NCI-H1105 treated with DMSO at 0.1 percent for 48 hours (cell line): ENCODE measurements at regions not wholly inside any gene's neighbourhood (a gene's known extent, or its start where the extent isn't known, plus 50 kb on each side); places are given as distances from the start of the nearest gene placed in this dataset.

ENCODE experiments used
- DNase-seq: peaks from one replicate; lab custom pipeline; 2025; lab: John Stamatoyannopoulos, UW

DNA sequence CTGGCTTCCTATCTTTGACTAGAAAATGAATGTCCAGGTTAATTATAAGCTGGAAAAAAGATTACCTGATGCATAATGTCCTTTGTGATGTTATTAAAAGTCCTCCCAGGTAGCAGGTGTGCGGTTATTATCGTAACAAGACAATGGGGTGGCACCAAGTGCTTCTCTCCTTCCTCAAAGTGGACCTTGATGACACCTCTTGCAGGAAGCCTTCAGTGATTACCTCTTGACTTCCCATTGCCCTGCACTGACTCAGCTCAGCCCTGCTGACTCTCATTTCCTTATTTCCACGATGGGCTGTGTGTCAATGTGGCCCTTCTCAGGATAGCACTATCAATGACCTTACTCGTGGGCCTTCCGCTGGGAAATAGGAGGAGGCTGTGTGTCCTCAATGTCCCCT, 477.4 kb upstream of the CCL2 start:
- no peak for DNase-seq

DNA sequence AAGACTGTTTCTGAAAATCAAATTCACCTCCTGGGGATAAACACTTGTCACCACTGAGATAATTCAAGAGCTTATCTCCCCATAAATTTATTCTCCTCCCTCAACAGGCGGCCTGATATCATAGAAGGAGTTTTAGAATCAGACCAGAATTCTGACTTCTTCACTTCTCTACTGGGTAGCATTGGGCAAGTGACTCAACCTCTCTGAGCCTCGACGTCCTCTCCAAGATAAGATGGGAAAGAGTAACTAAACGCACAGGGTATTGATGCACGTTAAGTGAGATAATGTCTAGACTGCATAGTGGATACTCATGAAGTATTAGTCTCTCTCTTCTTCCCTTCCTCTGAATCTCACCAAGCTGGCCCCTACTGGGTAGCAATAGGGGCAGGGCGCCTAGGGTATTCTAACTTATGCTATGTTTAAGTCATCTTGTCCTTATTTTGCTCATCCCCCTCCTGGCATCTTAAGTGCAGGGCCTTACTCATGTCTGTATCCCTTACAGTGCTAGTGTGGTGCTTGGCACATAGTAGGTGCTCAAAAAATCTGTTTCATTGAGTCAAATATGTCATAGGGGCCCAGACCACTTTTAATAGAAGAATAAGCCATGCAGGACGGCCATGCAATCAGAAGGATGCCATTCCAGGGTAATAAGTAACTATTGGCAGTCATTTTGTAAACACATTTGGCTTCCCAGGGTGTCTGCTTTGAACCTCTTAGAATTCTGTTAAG, 476.4 kb upstream of the CCL2 start:
- DNase-seq: no peak

DNA sequence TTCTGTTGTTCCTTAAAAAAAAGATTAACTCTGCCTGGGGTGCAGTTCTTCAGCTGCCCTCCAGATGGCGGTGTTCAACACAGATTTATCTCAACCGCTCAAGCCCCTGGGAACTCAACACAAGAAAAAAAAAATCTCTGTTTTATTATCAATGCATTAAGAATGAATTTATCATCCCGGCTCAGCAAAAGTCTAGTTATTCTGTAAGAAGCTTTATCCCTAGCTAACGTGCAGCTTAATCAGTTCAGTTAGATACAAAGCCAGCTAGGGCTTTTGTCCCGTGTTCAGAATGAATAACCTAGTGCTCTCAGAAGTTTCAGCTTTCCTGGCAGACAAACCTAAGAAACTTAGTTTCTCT, 475.9 kb upstream of the CCL2 start:
- DNase-seq: peak; percentile 63

DNA sequence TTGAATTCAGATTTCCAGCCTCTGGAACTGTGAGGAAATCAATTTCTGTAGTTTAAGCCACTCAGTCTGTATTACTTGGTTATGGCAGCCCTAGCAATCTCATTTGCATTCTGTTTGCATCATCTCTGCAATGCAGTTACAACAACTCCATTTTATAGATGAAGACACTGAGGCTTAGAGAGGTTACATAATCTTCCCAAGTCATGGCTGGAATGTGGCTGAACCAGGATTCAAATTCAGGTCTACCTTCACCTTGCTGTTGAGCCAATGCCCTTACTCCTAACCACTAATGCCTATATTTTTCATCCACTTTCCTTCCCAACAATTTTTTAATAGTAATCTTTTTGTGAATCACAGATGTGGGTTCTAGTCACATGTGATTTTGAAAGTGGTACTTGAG, 469.8 kb upstream of the CCL2 start:
- no peak for DNase-seq

DNA sequence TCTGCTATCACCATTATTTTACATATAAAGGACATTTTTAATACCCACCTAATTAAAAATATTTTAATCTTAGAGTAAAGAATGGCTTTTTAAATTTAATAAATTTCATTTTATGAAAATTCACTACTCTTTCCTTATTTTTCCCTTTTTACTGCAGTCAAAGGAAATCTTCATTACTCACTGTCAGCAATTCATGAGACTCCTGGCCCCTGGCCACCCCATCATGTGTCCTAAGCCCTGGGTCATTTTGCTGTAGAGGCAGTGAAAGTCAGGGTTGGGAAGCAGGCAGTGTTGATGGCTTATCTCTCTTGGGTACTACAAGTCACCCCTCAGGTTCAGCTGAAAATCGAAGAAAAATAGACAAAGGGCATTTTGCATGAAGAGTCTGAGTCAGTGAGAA, 468.6 kb upstream of the CCL2 start:
- DNase-seq: no peak

DNA sequence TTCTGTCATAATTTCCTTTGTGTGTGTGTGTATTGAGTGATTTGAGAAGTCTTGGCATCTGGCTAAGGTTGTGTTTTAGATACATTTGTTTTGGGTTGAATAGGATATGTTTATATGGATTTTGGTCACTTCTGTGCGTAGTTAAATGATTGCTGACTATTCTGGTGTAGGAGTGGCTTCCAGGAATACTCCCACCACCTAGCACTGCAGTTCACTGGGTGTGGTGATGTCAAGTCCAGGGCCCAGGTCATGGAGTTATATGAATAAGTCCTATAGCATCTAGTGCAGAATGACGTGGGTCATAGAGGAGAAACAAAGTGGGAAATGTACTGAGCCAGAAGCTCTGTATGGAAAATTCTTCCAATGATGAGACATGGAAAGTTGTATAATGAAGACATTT, 465.4 kb upstream of the CCL2 start:
- DNase-seq: no peak

DNA sequence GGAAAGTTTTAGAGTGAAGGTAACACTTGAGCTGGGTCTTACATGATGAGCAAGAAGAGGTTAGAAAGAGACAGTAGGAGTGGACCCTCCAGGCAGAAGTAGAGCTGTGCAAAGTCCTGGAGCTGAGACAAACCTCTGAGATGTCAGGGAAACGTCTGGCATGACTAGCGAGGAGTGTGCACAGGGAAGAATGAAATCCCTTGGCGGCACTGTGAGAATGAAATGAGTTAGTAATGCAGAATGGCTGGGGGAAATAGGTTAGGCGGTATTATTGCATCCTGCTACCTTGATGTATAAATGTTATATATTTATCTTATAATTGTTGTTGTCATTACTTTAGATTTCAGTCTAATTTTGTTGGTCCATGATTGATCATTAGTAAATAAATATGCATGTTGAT, 457.9 kb upstream of the CCL2 start:
- no peak for DNase-seq

DNA sequence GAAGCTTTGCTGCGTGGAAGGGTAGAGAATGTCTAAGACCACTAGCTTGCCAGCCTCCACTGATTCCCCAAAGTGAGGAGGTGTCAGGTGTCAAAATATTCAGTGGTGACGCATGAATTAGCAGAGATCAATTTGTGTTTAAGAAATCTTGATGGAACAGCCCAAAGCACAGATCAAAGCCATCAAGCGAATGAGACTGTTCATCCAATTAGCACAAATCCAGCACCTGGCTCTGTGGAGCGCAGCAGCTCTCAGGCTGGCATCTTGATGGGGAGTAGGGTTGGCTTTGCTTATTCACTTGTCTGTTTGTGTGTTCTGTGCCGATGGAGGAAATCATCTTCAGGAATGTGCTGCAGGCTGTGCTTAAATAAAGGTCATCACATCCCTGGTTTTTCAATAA, 456.8 kb upstream of the CCL2 start:
- peak; percentile 6 for DNase-seq

DNA sequence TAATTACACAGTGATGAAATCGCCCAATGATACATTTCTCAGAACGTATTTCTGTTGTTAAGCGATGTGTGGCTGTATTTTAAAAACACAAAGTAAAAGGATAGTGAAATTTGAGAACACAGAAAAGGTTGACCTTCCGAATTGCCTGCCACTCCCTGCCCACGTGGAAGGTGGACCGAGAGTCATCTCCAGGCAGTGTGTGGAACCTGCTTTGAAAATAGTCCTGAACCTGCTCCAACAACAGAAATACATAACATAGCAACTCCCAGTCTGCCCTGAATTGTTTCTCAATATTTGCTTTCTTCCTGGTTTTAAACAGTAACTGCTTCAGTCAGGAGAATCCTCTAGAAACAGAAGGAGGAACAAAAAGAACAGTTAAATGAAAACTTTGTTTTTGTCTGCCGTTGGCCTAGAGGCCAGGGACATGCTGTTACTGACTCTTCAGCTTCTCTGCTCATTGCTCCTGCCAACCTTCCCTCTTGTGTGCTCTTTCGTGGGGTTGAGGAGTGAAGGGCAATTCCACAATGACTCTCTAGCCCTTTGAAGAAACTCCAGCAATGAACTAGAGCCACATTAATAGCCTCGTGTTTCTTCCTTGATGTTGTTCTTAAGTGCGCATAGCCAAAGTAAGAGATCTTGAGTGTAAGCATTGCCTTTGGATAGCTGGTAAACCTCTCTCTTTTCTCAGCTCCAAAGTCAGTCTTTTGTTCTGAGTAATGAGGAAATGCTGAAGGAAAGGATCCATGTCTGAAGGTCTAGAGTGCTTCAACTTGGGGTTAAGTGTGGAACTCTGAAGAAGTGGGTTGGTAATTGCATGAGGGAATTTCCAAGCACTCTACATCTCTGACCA, 452.5 kb upstream of the CCL2 start:
- DNase-seq: no peak

DNA sequence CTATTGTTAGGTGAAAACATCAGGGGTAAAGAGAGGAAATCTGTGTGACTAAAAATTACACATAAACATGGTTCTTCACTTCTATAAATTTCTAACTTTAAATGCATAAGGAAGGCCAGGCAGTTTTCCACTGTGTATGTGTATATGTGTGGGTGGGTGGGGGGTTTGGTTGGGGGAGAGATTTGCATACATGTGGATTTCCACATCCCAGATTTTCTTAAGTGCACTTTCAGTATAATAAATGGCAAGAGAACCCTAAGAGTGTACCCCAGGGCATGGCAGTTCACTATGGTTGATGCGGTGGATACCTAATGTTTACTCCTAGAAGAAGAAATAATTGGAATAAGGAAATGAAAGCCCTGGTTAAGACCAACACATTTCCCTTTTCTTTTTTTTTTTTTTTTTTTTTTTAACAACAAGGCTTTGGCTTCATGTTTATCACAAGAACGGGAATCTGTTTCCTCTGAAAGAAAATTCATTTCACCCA, 451.8 kb upstream of the CCL2 start:
- no peak for DNase-seq

DNA sequence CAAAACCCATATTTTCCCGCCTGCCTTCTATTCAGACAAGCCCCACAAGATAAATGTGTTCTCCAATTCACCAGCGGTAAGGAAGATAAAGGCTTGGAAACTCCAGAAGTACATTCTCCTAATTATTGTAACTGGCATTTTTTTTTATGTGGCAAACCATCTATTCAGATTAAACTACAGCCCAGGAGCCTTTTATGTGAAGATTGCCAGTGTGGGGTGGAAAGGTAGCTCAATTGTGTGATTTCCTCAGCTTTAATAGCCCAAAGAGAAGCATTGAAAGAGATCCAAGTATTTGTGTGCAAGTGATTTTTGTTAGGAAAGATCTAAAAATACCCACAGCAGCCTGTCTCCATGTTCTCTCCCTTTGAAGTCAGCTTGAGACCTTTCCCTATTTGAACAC, 451.4 kb upstream of the CCL2 start:
- DNase-seq: peak; percentile 38

DNA sequence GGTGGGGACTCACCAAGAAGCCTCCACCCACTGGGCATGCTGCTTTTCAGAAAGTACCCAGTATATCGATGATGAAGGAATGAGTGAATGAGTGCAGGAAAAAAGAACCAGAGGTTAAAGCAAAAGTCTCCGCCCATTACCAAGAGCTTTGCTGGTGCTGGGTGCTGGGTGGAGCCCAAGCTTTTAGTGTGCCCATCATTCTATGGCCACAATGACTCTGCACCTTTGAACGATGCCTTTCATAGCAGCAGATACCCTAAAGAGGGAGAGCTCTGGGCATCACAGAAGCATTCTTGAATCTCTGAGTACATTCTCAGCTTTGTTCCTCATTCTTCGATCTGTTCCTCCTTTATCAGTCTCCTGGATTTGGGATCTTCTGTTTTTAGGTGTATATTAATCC, 450.7 kb upstream of the CCL2 start:
- no peak for DNase-seq

DNA sequence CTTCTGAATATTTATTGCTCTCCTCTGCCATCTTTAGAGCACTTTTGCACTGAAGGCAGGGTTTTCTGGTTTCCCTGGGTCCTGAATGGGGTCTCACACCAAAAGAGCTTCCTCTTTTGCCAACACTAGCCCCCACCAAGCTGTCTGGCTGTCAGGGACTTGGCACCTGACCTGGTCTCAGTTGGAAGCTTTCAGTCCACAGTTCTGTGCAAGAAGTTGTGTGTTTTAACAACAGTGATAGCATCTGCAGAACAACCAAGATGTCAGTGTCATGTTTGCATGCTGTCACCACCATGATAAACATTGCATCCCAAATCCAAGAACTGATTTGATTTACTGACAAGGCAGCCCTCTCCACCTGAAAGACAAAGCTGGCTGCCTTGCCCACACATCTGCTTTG, 448.5 kb upstream of the CCL2 start:
- DNase-seq: no peak

DNA sequence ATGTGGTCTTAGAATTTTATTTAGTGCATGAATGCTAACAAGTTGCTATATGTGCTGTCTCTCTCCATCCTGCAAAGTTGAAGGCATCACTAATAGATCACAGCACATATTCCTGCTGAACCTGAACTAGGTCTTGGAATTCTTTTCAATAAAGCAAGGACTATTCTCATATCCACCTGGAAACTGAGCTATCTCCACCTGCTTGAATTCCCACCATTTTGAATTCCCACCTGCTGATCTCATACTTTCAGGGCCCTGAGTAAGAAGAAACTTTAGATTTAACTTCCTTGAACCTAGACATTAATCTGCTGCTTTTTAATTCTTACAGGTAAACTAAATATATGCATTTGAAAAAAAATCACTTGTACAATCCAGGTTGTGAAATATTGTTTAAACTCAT, 445.3 kb upstream of the CCL2 start:
- no peak for DNase-seq

DNA sequence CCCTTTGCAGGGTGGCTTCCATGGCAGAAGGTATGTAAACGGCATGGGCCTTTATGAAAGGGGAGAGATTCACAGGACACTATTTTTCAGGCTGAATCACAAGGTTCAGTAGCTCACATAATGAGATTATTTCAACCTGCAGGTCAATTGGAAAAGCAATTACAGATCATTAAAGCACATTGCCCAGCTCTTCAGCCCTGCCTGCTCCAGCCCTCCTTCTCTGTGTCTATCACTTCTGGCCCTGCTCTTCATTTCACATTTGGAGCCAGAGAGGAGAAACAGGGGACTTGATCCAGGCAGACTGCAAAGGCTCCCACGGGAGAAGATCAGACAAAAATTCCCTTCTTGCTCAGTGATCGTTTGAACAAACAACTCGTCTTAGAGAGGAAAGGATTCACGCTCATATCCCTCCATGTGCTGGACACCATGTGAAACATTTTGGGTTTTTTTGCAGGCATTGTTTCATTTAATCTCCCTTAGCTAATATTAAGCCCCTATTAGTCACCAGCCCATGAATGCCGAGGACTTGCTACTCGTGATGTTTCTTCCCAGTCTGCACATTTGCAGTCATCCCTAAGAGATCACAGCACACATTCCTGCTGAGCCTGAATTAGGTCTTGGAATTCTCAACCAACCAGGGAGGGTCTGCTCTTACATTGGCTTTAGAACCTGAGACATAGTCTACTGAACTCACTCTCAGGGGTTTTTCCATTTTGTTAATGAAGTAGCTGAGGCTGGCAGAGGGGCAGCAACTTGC, 443.9 kb upstream of the CCL2 start:
- DNase-seq: no peak

DNA sequence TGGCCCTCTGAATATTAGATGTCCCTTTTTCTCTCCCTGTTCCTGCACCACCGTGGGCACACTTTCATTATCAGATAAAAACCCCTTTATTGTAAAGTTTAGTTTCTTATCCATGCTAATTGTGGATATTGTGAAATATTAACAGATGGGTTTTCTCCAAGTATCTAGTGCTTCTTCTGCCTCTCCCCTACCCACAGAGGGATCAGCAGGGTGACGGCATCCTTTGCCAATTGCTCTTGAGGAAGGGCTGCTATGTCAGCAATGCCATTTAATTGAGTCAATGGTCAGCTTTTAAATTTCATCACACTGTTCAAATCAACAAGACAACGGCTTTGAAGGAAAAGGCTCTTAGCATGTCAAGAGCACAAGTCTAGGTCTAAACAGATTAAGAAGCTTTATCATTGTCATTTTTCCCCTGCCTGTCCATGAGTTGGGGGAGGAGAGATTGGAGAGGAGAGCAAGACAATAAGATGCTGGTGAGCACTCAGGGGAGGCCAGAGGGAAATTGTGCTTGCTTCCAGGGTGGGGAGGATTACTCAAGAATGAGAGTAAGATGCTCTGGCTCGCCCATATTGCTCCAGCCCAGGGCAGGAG, 443.0 kb upstream of the CCL2 start:
- no peak for DNase-seq

DNA sequence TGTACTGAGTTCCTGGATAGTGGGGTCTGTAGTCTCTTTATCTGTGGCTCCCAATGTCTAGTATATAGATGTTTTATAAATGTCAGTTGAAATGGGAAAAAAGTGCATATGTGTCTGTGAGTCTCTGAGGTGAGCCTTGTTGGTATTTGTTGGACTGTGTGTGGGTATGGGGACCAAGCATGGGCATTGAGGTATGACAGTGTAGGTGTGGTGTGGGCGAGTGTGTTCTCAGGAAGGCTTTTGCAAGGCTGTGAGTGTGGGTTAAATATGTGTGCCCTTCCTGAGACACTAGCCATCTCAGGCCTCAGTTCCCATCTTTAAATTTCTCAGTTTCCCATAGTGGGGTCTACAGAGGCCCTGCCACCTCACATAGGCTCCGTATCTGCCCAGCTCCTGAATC, 440.2 kb upstream of the CCL2 start:
- no peak for DNase-seq

DNA sequence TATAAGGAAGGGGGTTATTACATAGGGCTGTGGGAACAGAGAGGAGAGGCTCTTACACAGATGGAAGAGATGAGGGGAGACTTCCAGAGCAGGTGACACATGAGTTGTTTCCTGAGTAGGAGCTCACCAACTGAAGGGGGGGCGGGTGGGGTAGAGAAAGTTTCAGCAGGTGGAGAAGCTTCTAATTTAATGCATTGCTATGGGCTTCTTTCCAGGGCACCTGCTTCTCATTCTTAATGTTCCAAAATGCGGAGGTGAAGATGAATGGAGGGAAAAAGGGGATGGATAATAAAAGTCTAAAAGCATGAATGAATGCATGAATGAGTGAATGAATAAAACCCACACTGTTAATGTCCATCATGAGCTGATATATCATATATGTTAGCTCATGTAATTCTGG, 439.0 kb upstream of the CCL2 start:
- no peak for DNase-seq

DNA sequence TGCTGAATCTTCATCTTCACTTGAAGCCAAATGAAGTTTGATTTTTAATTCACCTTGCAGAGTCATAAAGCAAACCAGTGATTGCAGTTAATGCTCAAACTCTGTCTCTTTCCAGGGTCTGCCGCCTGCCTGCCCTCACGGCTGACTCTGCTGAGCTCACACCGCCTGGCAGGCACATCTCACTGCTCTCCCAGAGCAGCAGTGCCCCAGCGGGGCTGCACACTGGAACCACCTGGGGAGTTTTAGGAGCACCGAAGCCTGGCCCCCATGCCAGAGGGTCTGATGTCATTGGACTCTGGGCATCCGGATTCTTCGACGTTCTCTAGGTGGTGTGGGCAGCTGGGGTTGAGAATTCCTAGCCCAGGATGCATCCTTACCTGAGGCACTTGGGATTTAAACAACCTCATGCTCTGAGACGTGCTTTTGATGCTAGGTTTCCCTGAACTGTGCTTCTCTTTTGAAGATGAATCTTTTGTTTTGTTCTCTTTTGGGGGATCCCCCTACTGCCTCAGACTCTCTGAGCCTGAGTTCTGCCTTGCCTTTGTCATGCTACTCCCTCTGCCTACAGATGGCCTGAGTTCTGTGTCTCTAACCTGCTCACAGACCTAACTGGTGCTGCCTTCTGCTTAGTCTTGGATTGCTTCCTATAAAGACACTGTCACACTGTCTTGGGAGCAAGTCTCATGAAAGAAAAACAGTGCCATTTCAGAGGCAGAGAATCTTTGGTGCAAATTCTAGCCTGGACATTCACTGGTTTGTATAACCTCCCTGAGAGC, 438.1 kb upstream of the CCL2 start:
- DNase-seq: no peak

DNA sequence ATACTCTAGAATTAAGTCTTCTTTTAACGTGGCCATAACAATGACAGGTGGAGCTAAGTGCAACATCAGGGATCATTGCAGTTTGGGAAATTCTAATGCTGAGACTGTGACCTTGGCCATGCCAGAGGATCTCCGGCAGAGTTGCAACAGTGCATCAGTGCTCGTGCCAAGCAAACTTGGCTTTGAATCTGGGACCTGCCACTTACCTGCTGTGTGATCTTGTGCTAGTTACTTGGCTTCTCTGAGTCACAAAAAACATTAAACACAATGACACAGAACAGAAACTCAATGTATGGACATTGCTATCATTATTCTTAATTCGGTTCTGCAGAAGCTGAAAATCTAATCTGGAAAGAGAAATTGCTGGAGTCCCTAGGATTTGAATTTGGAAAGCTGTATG, 435.5 kb upstream of the CCL2 start:
- no peak for DNase-seq

DNA sequence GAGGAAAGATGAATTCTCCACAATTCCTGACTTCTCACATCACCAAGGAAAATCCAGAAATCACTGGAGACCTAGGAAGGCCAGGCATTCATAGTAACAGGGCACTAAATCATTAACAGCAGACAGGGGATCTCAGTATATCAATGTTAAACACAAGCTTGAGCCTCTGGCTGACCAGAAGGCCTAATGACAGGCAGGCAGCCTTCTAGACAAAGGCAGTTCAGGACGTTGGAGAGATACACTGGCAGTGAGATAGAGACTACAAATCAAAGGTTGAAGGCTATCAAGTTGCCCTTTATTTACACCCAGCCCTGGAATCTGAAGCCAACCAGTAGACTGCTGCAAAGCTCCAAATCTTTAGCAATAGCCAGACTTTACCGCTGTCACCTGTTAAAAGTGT, 422.8 kb upstream of the CCL2 start:
- no peak for DNase-seq

DNA sequence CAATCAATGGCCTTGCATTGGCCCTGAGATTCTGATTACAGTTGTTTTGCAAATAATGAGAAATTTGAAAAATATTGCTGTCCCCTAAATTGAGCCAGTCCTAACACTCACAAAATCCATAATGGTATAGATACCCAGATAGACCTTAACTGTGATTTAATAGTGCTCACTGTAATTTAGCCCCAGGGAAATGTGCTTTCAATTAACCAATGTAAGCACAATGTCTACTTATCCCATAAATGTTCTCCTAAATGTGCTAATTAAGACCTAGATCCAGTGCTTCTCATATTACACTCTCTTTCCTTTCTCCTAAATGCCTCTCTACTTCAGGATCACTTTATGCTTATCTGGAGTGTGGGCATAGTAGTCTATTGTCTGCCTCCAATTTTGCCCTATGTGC, 417.8 kb upstream of the CCL2 start:
- peak; percentile 72 for DNase-seq
